ENCODE measurements at regions not wholly inside any gene's neighbourhood (a gene's known extent, or its start where the extent isn't known, plus 50 kb on each side); places are given as distances from the start of the nearest gene placed in this dataset.
A peak's percentile ranks its signal among the peaks of the same experiment; 100 is the strongest.

DNA sequence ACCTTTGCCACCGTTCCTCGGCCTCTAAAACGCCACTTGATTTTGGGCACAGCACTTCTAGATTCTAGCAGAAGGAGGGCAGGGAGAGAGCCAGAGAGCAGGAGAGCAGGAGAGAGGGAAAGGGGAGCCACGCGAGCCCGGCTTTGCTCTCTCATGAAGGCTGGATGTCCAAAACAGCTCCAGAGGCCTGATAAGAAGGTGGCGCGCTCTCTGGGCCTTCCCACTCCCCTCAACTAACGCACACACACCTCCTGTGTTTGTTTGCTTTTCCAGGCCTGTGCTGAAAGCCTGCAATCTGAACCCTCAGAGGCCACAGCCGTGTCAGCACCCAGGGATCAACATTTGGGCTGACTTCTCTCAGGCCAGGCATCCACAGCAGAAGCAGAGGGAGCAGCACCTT is 184.8 kb upstream of the SOX11 start:
- ATAC-seq, result peak; percentile 74
- Histone ChIP-seq H3K27me3 (ENCODE audit: control insufficient read depth in 1 of 2, insufficient read depth in 2 of 2, low read length in 2 of 2) (no peaks in the 10 kb centered on the region; a peak in 1 of 5 replicates), H3K9ac (ENCODE audit: insufficient read depth, low read depth, low read length) (no peak overlapping the region), H3K27ac (ENCODE audit: extremely low read length, insufficient read depth, low read length) (no peak overlapping the region), H3K79me2 (ENCODE audit: insufficient read depth, low read length) (no peaks in the 10 kb centered on the region), H2AFZ (ENCODE audit: low read length) (peak overlapping the region; percentile 33), H4K20me1 (ENCODE audit: insufficient read depth, low read length) (no peaks in the 10 kb centered on the region), H3K9me3 (ENCODE audit: low read length) (peaks cover 1% of the 10 kb centered on the region), H3K4me1 (ENCODE audit: insufficient read depth, low read length) (no peaks in the 10 kb centered on the region), H3K4me2 (ENCODE audit: low read depth, low read length) (no peak overlapping the region), H3K36me3 (replicated peaks in 1 of 2; ENCODE audit: control insufficient read depth in 1 of 2, insufficient read depth in 2 of 2, low read length in 2 of 2) (no peaks in the 10 kb centered on the region), H3K4me3 (replicated peaks in 1 of 3; ENCODE audit: insufficient read depth in 1 of 3, low read depth in 2 of 3, low read length in 3 of 3) (no peak overlapping the region)
- FAIRE-seq, result no peak
- intact Hi-C loops (cut with micrococcal nuclease; ENCODE audit: unreplicated experiment) (no loop called here), in situ Hi-C loops (cut with HindIII; ENCODE audit: extremely low pct_ligation_motif_present, low pct_unique_long_range_greater_than_20kb) (no loop called here)
- ChIA-PET POLR2A (no interaction called here), CTCF (ENCODE audit: low intra/inter-chr PET ratio, low total read pairs) (no interaction called here)
- TF ChIP-seq ZFX (CRISPR knock-in tag; IDR thresholded peaks at IDR 0.05; ENCODE audit: low read depth) (0 out of 2 replicates have a peak, but pooled peaks have one; percentile 17), ZNF816 (CRISPR knock-in tag; IDR thresholded peaks at IDR 0.05; ENCODE audit: borderline replicate concordance) (no peak)
- no TSS peak for BruUV-seq (replicated peaks)
- no peak for DNase-seq (ENCODE audit: low spot score)
- 8% methylated on average over 10 of the region's 10 CpGs for WGBS (ENCODE audit: low lambda C conversion rate)

DNA sequence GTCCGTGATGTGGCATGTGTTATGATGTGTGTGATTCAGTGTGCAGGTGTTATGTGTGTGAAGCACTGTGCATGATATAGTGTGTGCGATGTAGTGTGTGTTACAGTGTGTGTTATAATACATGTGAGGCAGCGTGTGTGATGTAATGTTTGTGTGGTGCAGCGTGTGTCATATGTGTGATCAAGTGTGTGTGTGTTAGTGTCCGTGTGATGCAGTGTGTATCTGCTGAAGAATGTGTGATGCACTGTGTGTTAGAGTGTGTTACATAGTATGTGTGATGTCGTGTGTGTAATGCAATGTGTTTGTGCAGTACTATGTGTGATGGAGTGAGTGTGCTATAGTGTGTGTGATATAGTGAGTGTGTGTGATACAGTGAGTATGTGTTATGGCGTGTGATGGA is 182.8 kb upstream of the SOX11 start:
- no TSS peak for BruUV-seq (replicated peaks)
- CTCF ChIA-PET (ENCODE audit: low intra/inter-chr PET ratio, low total read pairs), result no interaction called here
- POLR2A ChIA-PET, result no interaction called here
- intact Hi-C loops (cut with micrococcal nuclease; ENCODE audit: unreplicated experiment), result no loop called here
- H3K9ac ChIP-seq (ENCODE audit: insufficient read depth, low read depth, low read length), result no peak overlapping the region
- ATAC-seq (no peak), DNase-seq (ENCODE audit: low spot score) (no peak), FAIRE-seq (no peak)
- no peaks in the 10 kb centered on the region; a peak in 1 of 5 replicates for H3K27me3 ChIP-seq (ENCODE audit: control insufficient read depth in 1 of 2, insufficient read depth in 2 of 2, low read length in 2 of 2)
- TF ChIP-seq, protein P1, sequence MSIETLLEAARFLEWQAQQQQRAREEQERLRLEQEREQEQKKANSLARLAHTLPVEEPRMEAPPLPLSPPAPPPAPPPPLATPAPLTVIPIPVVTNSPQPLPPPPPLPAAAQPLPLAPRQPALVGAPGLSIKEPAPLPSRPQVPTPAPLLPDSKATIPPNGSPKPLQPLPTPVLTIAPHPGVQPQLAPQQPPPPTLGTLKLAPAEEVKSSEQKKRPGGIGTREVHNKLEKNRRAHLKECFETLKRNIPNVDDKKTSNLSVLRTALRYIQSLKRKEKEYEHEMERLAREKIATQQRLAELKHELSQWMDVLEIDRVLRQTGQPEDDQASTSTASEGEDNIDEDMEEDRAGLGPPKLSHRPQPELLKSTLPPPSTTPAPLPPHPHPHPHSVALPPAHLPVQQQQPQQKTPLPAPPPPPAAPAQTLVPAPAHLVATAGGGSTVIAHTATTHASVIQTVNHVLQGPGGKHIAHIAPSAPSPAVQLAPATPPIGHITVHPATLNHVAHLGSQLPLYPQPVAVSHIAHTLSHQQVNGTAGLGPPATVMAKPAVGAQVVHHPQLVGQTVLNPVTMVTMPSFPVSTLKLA (IDR thresholded peaks at IDR 0.05), result peak; percentile 54
- TF ChIP-seq CREB1 (IDR thresholded peaks at IDR 0.05) (peak; percentile 75; the same call in 1 of the 2 replicates), CREB1 (CRISPR knock-in tag; IDR thresholded peaks at IDR 0.05) (no peak), NFYC (CRISPR knock-in tag; IDR thresholded peaks at IDR 0.05) (no peak), ATF7 (IDR thresholded peaks at IDR 0.05) (peak; percentile 43; the same call in 1 of the 2 replicates), ATF7 (CRISPR knock-in tag; IDR thresholded peaks at IDR 0.05) (no peak), DR1 (CRISPR knock-in tag; IDR thresholded peaks at IDR 0.05) (no peak), PHB2 (IDR thresholded peaks at IDR 0.05; ENCODE audit: partially characterized antibody) (peak; percentile 85), ARNT (IDR thresholded peaks at IDR 0.05) (peak; percentile 76; the same call in 1 of the 2 replicates), NFIC (IDR thresholded peaks at IDR 0.05; ENCODE audit: low read length) (no peak), SP1 (IDR thresholded peaks at IDR 0.05) (peak; percentile 23; the same call in 1 of the 2 replicates), SP1 (CRISPR knock-in tag; IDR thresholded peaks at IDR 0.05) (no peak)
- TF ChIP-seq, protein P2, sequence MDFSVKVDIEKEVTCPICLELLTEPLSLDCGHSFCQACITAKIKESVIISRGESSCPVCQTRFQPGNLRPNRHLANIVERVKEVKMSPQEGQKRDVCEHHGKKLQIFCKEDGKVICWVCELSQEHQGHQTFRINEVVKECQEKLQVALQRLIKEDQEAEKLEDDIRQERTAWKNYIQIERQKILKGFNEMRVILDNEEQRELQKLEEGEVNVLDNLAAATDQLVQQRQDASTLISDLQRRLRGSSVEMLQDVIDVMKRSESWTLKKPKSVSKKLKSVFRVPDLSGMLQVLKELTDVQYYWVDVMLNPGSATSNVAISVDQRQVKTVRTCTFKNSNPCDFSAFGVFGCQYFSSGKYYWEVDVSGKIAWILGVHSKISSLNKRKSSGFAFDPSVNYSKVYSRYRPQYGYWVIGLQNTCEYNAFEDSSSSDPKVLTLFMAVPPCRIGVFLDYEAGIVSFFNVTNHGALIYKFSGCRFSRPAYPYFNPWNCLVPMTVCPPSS (IDR thresholded peaks at IDR 0.05), result 0 out of 2 replicates have a peak, but pooled peaks have one; percentile 76
- TF ChIP-seq, protein P3, sequence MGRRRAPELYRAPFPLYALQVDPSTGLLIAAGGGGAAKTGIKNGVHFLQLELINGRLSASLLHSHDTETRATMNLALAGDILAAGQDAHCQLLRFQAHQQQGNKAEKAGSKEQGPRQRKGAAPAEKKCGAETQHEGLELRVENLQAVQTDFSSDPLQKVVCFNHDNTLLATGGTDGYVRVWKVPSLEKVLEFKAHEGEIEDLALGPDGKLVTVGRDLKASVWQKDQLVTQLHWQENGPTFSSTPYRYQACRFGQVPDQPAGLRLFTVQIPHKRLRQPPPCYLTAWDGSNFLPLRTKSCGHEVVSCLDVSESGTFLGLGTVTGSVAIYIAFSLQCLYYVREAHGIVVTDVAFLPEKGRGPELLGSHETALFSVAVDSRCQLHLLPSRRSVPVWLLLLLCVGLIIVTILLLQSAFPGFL (CRISPR knock-in tag; IDR thresholded peaks at IDR 0.05), result no peak
- no peak overlapping the region for H3K4me3 ChIP-seq (replicated peaks in 1 of 3; ENCODE audit: insufficient read depth in 1 of 3, low read depth in 2 of 3, low read length in 3 of 3)
- no peaks in the 10 kb centered on the region for H3K4me1 ChIP-seq (ENCODE audit: insufficient read depth, low read length)
- H4K20me1 ChIP-seq (ENCODE audit: insufficient read depth, low read length), result no peaks in the 10 kb centered on the region
- H2AFZ ChIP-seq (ENCODE audit: low read length), result no peak overlapping the region
- H3K9me3 ChIP-seq (ENCODE audit: low read length), result no peaks in the 10 kb centered on the region
- H3K27ac ChIP-seq (ENCODE audit: extremely low read length, insufficient read depth, low read length), result no peak overlapping the region
- WGBS (ENCODE audit: low lambda C conversion rate), result 30% methylated on average over 7 of the region's 7 CpGs
- in situ Hi-C loops (cut with HindIII; ENCODE audit: extremely low pct_ligation_motif_present, low pct_unique_long_range_greater_than_20kb), result no loop called here
- no peaks in the 10 kb centered on the region for H3K79me2 ChIP-seq (ENCODE audit: insufficient read depth, low read length)
- H3K36me3 ChIP-seq (replicated peaks in 1 of 2; ENCODE audit: control insufficient read depth in 1 of 2, insufficient read depth in 2 of 2, low read length in 2 of 2), result no peaks in the 10 kb centered on the region
- H3K4me2 ChIP-seq (ENCODE audit: low read depth, low read length), result no peak overlapping the region
